ENCODE measurements at regions not wholly inside any gene's neighbourhood (a gene's known extent, or its start where the extent isn't known, plus 50 kb on each side); places are given as distances from the start of the nearest gene placed in this dataset.

- H3K4ac ChIP-seq (ENCODE audit: low read depth, low read length): no peak overlapping the region
- POLR2A ChIA-PET (ENCODE audit: unreplicated experiment): no interaction called here
- no CpG with 5 or more reads among the region's 2 CpGs for whole genome bisulfite sequencing, 2 experiments (ENCODE audit: extremely low coverage in 2 of 2, insufficient read length in 1 of 2)
- H3K14ac ChIP-seq (replicated peaks; ENCODE audit: low read depth, low read length): no peak overlapping the region
- H4K5ac ChIP-seq (ENCODE audit: low read depth, low read length): no peak overlapping the region
- no peak overlapping the region for H3K27ac ChIP-seq (ENCODE audit: insufficient read depth, low read length)
- intact Hi-C loops (cut with micrococcal nuclease) (no loop called here), dilution Hi-C loops (cut with HindIII; ENCODE audit: low sequenced_read_pairs, unreplicated experiment) (no loop called here), in situ Hi-C loops (cut with MboI; ENCODE audit: low sequenced_read_pairs) (no loop called here)
- no peaks in the 10 kb centered on the region; the same call in 1 of the 2 replicates for H3K4me1 ChIP-seq (ENCODE audit: control insufficient read depth, insufficient read depth, low read length)
- H2AK5ac ChIP-seq (ENCODE audit: low read depth, low read length): no peak overlapping the region
- no peak overlapping the region for H3K18ac ChIP-seq (ENCODE audit: low read depth, low read length)
- no peak overlapping the region for H2AFZ ChIP-seq (replicated peaks; ENCODE audit: low read length, poor library complexity)
- no peaks in the 10 kb centered on the region for H4K20me1 ChIP-seq (ENCODE audit: insufficient read depth, low read length)
- no peaks in the 10 kb centered on the region for H3K9me3 ChIP-seq (ENCODE audit: control insufficient read depth, insufficient read depth, low read length)
- H3K4me2 ChIP-seq (ENCODE audit: low read depth, low read length): no peak overlapping the region
- H3K36me3 ChIP-seq (ENCODE audit: control insufficient read depth, insufficient read depth, low read length): no peaks in the 10 kb centered on the region
- ATAC-seq (ENCODE audit: low read depth) (peak; percentile 76), DNase-seq (peak; percentile 76)
- no peak overlapping the region for H2BK20ac ChIP-seq (ENCODE audit: low read depth, low read length)
- no peak overlapping the region for H2BK15ac ChIP-seq (ENCODE audit: low read depth, low read length)
- no peaks in the 10 kb centered on the region for H3K27me3 ChIP-seq (ENCODE audit: control insufficient read depth, insufficient read depth, low read length)
- CTCF ChIA-PET: no interaction called here
- no peak overlapping the region for H3K9ac ChIP-seq (ENCODE audit: low read depth, low read length)
- no TSS peak for BruUV-seq (replicated peaks)
- no peak overlapping the region for H4K8ac ChIP-seq (ENCODE audit: low read depth in 2 of 2, low read length in 2 of 2)
- no peak overlapping the region for H3K4me3 ChIP-seq (ENCODE audit: insufficient read depth, low read depth, low read length)
- no peak overlapping the region for H2BK5ac ChIP-seq (ENCODE audit: low read depth, low read length, poor library complexity, severe bottlenecking)
- no peak overlapping the region for H2BK120ac ChIP-seq (ENCODE audit: low read depth, low read length)
- H3K79me1 ChIP-seq (ENCODE audit: low read depth in 1 of 2, low read length in 2 of 2): no peaks in the 10 kb centered on the region
- no peaks in the 10 kb centered on the region for H3K9me1 ChIP-seq (ENCODE audit: insufficient read depth, low read length)
- TF ChIP-seq FOS (IDR thresholded peaks at IDR 0.05; ENCODE audit: low read depth, low read length) (no peak), BHLHE40 (IDR thresholded peaks at IDR 0.05; ENCODE audit: low read depth, low read length) (no peak), CEBPB (IDR thresholded peaks at IDR 0.05; ENCODE audit: low read depth, low read length) (no peak), RCOR1 (IDR thresholded peaks at IDR 0.05; ENCODE audit: insufficient replicate concordance, low read length) (no peak), CTCF (conservative IDR thresholded peaks at IDR 0.05; ENCODE audit: low read depth, low read length) (no peak), RAD21 (IDR thresholded peaks at IDR 0.05; ENCODE audit: low read length) (no peak), MAFK (IDR thresholded peaks at IDR 0.05; ENCODE audit: low read depth, low read length) (no peak), POLR2A (IDR thresholded peaks at IDR 0.05; ENCODE audit: low read depth, low read length) (no peak), ELK1 (IDR thresholded peaks at IDR 0.05; ENCODE audit: borderline replicate concordance, low read depth, low read length) (no peak)
- H3K23ac ChIP-seq (ENCODE audit: low read depth, low read length): no peak overlapping the region
- H3K56ac ChIP-seq (ENCODE audit: extremely low read depth, insufficient read depth, low read length): no peak overlapping the region
- no peak overlapping the region for H4K91ac ChIP-seq (ENCODE audit: insufficient read depth, low read depth, low read length)
- H2AK9ac ChIP-seq (replicated peaks; ENCODE audit: low read depth, low read length, poor library complexity): no peak overlapping the region
Measured at GRCh38 chr5:106521701-106522100, 1149.0 kb downstream of the EFNA5 start.

Measured in IMR-90 (cell line).